ENCODE measurements at regions not wholly inside any gene's neighbourhood (a gene's known extent, or its start where the extent isn't known, plus 50 kb on each side); places are given as distances from the start of the nearest gene placed in this dataset.

- H3K36me3 Mint-ChIP-seq (ENCODE audit: insufficient read depth): no peaks in the 10 kb centered on the region
- peaks cover 5% of the 10 kb centered on the region for H3K4me1 Mint-ChIP-seq (ENCODE audit: low read depth)
- no peak overlapping the region for H3K4me3 Mint-ChIP-seq (ENCODE audit: low read depth)
- peaks cover 3% of the 10 kb centered on the region for H3K9me3 Mint-ChIP-seq (ENCODE audit: low read depth)
- H3K27ac Mint-ChIP-seq: no peak overlapping the region
- peaks cover 7% of the 10 kb centered on the region for H3K27me3 Mint-ChIP-seq
- no peak for TF ChIP-seq CTCF (IDR thresholded peaks at IDR 0.05; ENCODE audit: unreplicated experiment)
- no peak for DNase-seq (ENCODE audit: low spot score, unreplicated experiment)
Observed at GRCh38 chr9:79779901-79780300, 208.1 kb downstream of the TLE4 start.

GRCh38 chr9:79778581-79778980, 206.8 kb downstream of the TLE4 start:
- H3K4me1 Mint-ChIP-seq (ENCODE audit: low read depth): peaks cover 5% of the 10 kb centered on the region
- H3K27ac Mint-ChIP-seq: no peak overlapping the region
- H3K4me3 Mint-ChIP-seq (ENCODE audit: low read depth): no peak overlapping the region
- H3K27me3 Mint-ChIP-seq: peaks cover 2% of the 10 kb centered on the region
- no peak for TF ChIP-seq CTCF (IDR thresholded peaks at IDR 0.05; ENCODE audit: unreplicated experiment)
- DNase-seq (ENCODE audit: low spot score, unreplicated experiment): no peak
- H3K9me3 Mint-ChIP-seq (ENCODE audit: low read depth): peaks cover 3% of the 10 kb centered on the region
- H3K36me3 Mint-ChIP-seq (ENCODE audit: insufficient read depth): no peaks in the 10 kb centered on the region

- H3K27me3 Mint-ChIP-seq: peaks cover 4% of the 10 kb centered on the region
- no peak overlapping the region for H3K4me3 Mint-ChIP-seq (ENCODE audit: low read depth)
- no peak for TF ChIP-seq CTCF (IDR thresholded peaks at IDR 0.05; ENCODE audit: unreplicated experiment)
- no peak for DNase-seq (ENCODE audit: low spot score, unreplicated experiment)
- peaks cover 3% of the 10 kb centered on the region for H3K9me3 Mint-ChIP-seq (ENCODE audit: low read depth)
- peaks cover 5% of the 10 kb centered on the region for H3K4me1 Mint-ChIP-seq (ENCODE audit: low read depth)
- H3K36me3 Mint-ChIP-seq (ENCODE audit: insufficient read depth): no peaks in the 10 kb centered on the region
- H3K27ac Mint-ChIP-seq: no peak overlapping the region
Observed at GRCh38 chr9:79776581-79776980, 204.8 kb downstream of the TLE4 start.

Measured in progenitor cell of endocrine pancreas (in vitro differentiated cells).